Stimulated activated naive CD8-positive, alpha-beta T cell treated with anti-CD3 and anti-CD28 coated beads, Interleukin-15, amount 100 ng/mL, for 72 hours (primary cell): ENCODE measurements at regions not wholly inside any gene's neighbourhood (a gene's known extent, or its start where the extent isn't known, plus 50 kb on each side); places are given as distances from the start of the nearest gene placed in this dataset.

Experiments
- ATAC-seq: fragments of 150-1000 bp; cut with Tn5 transposase; 2 replicates; pipeline ENCODE4 v1.10.0; 2021; ENCODE audit warnings: mild to moderate bottlenecking, moderate library complexity
- DNase-seq, 2 donors: peaks; one replicate each; pipeline ENCODE4 v3.0.0; 2021 to 2022
- H3K27ac Mint-ChIP-seq, 2 donors: one replicate each; pipeline ENCODE4 v1.8.0; 2022; ENCODE audit warnings: mild to moderate bottlenecking in 2 of 2, mixed read lengths in 2 of 2, moderate library complexity in 2 of 2
- H3K27me3 Mint-ChIP-seq: one replicate; pipeline ENCODE4 v1.8.0; 2022; ENCODE audit warnings: mixed read lengths
- H3K4me1 Mint-ChIP-seq: one replicate; pipeline ENCODE4 v1.8.0; 2022; ENCODE audit warnings: mild to moderate bottlenecking, mixed read lengths
- H3K4me3 Mint-ChIP-seq, 2 donors: one replicate each; pipeline ENCODE4 v1.8.0; 2022; ENCODE audit warnings: mild to moderate bottlenecking in 2 of 2, mixed read lengths in 2 of 2, moderate library complexity in 1 of 2
- H3K9me3 Mint-ChIP-seq, 2 donors: one replicate each; pipeline ENCODE4 v1.8.0; 2022; ENCODE audit warnings: mixed read lengths in 2 of 2

DNA sequence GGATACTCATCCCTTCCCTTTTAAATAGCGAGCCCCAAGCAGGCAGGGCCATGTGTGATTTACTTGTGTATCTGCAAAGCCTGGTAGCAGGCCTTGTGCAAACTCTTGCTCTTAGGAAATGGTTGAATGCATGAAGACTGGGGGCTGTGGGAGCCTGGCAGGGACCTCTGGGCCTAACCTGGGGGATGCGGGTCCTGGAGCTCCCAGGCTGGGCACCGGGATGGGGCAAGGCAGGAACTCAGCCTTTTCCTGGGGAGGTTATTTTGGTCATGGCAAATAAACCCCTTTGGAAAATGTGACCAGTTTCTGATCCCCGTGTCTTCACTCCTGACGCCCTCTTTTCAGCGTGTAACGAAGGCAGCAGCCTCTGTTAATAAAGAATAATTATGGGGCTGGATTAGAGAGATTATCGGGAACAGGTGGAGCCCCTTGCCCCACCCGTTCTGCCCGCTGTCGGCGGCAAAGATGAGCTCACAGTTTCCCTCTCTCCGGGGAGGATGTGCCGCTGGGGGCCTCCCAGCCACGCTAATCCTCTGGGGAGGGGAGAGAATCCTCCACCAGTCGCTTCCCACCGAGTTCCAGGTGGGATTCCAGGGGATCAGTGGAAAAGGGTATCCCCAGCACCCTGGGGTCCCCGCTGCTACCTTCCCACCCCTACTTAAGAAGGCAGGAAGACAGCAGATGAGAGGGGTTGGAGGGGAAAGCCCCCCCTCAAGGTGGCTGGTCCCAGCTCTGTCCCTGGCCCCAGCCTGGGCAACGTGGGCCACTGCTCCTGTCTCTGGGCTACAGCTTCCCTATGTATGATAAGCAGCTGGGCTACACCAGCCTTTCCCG lies 69.7 kb upstream of the WNT4 start:
- no peak for DNase-seq
- ATAC-seq: no peak
- H3K9me3 Mint-ChIP-seq: no peaks in the 10 kb centered on the region
- no peak overlapping the region for H3K4me3 Mint-ChIP-seq
- no peaks in the 10 kb centered on the region for H3K4me1 Mint-ChIP-seq
- H3K27ac Mint-ChIP-seq: no peak overlapping the region
- peaks cover 70% of the 10 kb centered on the region for H3K27me3 Mint-ChIP-seq

DNA sequence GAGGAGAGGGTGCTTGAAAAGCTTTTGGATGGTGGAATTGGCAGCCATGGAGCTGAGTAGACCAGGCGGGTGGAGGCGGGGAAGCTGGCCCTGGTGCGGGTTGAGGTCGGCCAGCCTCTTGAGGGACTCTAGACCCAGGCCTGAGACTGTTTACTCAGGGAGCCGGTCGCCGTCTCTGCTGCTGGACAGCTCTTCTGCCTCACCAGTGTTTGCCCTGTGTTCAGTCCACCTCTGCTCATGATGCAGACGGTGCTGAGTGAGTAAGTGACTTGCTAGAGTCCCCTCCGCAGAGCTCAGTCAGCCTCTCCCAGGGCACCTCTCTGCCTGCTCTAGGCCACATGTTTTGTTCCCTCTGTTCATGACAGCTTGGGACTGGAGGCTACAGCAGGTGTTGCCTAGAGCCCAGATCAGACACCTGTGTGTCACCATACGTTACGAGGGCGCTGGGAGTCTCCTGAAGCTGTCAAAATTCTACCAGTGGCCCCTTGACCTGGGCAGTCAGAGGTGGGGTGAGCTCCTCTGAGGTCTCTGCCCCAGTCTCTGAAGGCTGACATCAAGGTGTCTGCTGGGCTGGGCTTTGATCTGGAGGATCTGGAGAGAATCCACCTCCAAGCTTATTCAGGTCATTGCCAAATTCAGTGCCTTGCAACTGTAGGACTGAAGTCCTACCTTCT lies 73.5 kb upstream of the WNT4 start:
- no peak for ATAC-seq
- H3K27me3 Mint-ChIP-seq: peaks cover 46% of the 10 kb centered on the region

DNA sequence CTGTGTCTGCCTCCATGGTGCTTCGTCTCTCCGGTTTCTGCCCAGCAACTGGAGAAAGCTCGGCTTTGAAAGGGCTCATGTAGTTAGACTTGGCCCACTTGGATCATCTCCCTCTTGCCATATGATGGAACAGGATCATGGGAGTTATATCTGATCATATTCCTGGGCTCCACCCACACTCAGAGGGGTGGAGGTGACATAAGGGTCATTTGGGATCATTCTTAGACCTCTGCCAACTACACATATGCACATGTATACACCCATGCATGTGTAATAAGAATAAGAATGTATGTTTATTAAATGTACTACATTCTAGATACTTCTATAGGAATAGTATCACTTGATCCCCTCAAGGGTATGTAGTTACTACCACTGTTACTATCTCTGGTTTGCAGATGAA lies 74.1 kb upstream of the WNT4 start:
- Mint-ChIP-seq H3K9me3 (no peaks in the 10 kb centered on the region), H3K4me3 (no peak overlapping the region), H3K4me1 (no peaks in the 10 kb centered on the region), H3K27ac (no peak overlapping the region), H3K27me3 (peaks cover 40% of the 10 kb centered on the region)
- no peak for ATAC-seq
- no peak for DNase-seq

More for the DNA sequence above, 73.5 kb upstream of the WNT4 start:
- no peaks in the 10 kb centered on the region for H3K9me3 Mint-ChIP-seq
- no peak overlapping the region for H3K27ac Mint-ChIP-seq
- H3K4me3 Mint-ChIP-seq: no peak overlapping the region
- no peaks in the 10 kb centered on the region for H3K4me1 Mint-ChIP-seq
- no peak for DNase-seq

DNA sequence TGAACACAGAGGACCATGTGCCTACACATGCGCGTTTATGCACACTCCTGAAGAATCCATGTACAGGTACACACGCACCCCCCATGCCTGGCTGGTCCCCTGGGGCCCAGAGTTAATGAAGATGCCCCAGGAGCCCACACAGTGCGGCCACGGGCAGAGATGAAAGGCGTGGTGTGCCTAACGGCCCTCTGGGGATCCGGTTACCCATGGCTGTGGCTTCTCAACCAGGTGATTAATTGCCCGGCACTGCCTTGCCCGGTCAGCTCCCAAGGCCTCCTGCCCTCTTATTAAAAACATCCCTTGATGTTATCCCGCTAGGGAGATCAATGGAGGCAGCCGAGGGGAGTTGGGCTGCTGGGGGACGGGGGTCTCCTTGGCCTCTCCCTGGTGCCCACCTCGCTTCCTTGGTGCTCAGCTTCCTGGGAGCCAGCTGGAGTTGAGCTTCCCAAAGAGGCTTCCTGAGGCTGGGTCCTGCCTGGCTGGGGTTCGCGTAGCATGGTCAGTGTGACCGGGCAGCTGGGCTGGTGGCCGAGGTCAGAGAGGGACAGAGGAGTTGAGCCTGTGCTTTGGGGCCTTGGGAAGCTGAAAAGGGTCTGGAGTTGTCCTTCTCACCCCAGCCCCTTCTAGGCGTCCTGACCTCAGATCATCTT lies 75.0 kb upstream of the WNT4 start:
- H3K4me1 Mint-ChIP-seq: no peaks in the 10 kb centered on the region
- no peak overlapping the region for H3K4me3 Mint-ChIP-seq
- no peak for ATAC-seq

DNA sequence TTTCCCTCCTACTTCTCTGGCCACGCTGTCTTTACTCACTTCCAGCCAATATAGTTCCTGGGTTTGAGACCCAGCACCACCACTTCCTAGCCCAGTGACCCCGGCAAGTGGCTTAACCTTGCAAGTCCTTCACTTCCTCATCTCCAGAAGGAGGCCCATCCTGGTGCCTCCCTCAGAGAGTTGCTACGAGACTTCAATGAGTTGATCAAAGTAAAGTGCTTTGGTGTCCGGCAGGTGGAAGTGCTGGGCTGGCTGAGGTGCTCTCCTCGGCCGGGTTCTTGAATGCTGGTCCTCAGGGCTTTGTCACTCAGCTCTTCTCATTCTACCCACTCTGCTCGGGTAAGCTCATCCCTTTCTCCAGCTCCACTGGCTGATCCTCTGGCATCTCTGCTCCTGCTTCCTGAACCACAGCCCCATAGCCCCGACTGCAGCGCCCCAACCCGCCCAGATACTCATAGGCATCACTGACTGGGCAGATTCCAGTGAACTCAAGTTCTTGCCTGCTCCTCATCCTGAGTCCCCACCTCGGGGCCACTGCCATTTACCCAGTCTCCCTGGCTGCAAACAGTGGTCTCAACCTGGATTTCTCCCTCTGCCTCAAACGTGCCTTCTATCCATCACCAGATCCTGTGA lies 75.8 kb upstream of the WNT4 start:
- Mint-ChIP-seq H3K27me3 (peaks cover 23% of the 10 kb centered on the region), H3K4me3 (no peak overlapping the region), H3K4me1 (no peaks in the 10 kb centered on the region), H3K9me3 (no peaks in the 10 kb centered on the region), H3K27ac (no peak overlapping the region)
- DNase-seq: no peak
- no peak for ATAC-seq

More for the DNA sequence above, 75.0 kb upstream of the WNT4 start:
- peaks cover 30% of the 10 kb centered on the region for H3K27me3 Mint-ChIP-seq
- no peak for DNase-seq
- no peaks in the 10 kb centered on the region for H3K9me3 Mint-ChIP-seq
- no peak overlapping the region for H3K27ac Mint-ChIP-seq

DNA sequence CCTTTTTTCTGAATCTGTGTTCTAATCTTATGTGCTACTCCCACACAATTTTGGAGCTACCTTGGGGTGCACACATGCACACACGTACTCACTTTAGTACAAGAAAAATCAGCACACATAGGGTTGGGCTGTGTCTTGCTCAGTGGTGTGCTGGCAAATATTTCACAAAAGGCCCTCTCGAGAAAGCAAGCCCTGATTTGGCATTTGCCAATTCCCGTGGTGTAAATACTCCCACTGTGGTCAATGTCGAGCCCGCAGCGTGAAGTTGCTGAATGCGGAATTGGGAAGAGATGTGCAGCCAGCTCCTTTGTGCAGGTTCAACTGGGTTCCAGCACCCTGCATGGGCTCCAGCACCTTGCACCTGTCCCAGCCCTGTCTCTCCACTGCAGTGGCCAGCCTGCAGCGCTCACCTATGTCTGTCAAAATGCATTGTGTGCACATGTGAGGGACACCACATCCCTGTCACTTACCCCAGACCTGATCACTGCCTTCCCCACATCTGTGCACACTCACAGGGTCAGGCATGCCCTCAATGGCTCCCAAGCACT lies 78.4 kb upstream of the WNT4 start:
- no peak overlapping the region for H3K4me3 Mint-ChIP-seq
- DNase-seq (no peak), ATAC-seq (no peak)
- no peaks in the 10 kb centered on the region for H3K4me1 Mint-ChIP-seq
- peaks cover 25% of the 10 kb centered on the region for H3K27me3 Mint-ChIP-seq
- no peaks in the 10 kb centered on the region for H3K9me3 Mint-ChIP-seq
- no peak overlapping the region for H3K27ac Mint-ChIP-seq

DNA sequence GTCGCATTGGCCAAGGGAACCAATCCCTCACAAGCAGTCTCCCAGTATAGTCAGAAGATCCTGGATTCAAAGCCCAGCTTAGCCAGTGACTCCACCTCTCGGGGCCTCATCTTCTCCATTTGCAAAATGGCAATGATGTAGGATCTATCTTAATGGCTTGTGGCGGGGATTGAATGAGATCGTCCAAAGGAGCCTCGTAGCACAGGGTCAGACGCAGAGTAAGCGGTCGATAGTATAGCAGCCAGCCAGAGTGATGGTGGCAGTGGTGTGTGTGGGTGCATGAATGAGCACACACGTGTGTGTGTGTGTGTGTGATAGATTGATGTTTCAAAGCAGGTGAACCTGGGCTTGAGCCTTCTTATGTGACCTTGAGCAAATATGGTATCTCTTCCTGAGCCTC lies 79.8 kb upstream of the WNT4 start:
- H3K27ac Mint-ChIP-seq: no peak overlapping the region
- no peak overlapping the region for H3K4me3 Mint-ChIP-seq
- H3K4me1 Mint-ChIP-seq: no peaks in the 10 kb centered on the region
- peaks cover 33% of the 10 kb centered on the region for H3K27me3 Mint-ChIP-seq
- no peaks in the 10 kb centered on the region for H3K9me3 Mint-ChIP-seq
- no peak for ATAC-seq
- no peak for DNase-seq

DNA sequence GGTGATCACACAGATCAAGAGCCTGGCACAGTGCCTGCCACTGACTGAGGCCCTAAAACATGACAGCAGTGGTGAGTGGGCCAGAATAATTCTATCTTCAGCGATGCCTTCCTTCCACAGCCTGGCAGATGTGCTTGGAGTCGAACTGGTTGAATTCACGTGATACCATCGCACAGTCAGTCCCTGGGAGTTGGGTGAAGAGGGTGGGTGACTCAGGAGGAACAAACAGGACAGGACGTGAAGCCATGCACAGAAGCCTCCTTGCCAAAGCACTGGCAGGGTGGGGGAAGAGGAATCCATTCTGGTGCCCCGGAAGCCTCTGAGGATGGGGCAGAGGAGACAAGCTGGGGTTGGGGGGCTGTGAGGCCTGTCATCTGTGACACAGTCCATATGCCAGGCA lies 80.3 kb upstream of the WNT4 start:
- Mint-ChIP-seq H3K27ac (no peak overlapping the region), H3K27me3 (peaks cover 33% of the 10 kb centered on the region), H3K4me1 (no peaks in the 10 kb centered on the region)

DNA sequence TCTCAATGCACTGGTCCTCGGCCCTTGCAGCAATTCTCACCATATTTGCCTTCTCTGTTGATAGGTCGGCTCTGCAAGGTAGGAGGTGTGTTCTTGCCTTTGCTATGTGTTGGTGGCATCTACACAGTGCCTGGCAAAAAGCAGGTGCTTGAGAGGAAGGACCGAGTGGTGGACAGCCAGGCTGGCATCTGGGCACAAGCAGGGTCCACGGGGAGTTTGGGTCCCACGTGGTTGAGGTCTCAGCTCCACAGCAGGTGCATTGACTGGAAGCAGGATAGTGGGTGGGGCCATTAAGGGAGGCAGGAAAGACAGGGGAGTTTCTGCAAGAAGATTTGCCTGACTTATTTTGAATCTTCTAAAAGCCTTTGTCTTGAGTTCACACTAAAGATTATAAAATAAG lies 81.2 kb upstream of the WNT4 start:
- Mint-ChIP-seq H3K27ac (no peak overlapping the region), H3K4me3 (no peak overlapping the region), H3K4me1 (no peaks in the 10 kb centered on the region), H3K27me3 (peaks cover 29% of the 10 kb centered on the region), H3K9me3 (no peaks in the 10 kb centered on the region)
- DNase-seq: no peak
- no peak for ATAC-seq

More for the DNA sequence above, 80.3 kb upstream of the WNT4 start:
- no peaks in the 10 kb centered on the region for H3K9me3 Mint-ChIP-seq
- no peak overlapping the region for H3K4me3 Mint-ChIP-seq
- no peak for ATAC-seq
- no peak for DNase-seq

DNA sequence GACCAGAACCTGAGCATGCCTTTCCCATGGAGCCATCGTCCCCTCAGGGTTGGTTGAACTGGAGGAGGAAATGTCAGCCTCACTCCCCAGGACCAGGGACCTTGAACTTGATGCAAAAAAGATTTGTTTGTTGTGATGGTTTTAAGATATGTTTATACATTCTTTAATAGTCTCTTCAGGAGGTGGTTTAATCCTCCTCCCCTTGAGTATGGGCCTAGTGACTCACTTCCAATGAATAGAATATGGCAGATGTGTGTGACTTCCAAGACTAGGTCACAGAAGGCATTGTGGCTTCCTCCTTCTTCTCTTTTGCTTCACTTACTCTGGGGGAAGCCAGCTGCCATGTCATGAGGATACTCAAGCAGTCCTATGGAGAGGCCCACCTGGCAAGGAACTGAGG lies 81.7 kb upstream of the WNT4 start:
- Mint-ChIP-seq H3K4me1 (no peaks in the 10 kb centered on the region), H3K27me3 (peaks cover 24% of the 10 kb centered on the region), H3K27ac (no peak overlapping the region), H3K4me3 (no peak overlapping the region), H3K9me3 (no peaks in the 10 kb centered on the region)
- ATAC-seq: no peak
- DNase-seq: no peak

DNA sequence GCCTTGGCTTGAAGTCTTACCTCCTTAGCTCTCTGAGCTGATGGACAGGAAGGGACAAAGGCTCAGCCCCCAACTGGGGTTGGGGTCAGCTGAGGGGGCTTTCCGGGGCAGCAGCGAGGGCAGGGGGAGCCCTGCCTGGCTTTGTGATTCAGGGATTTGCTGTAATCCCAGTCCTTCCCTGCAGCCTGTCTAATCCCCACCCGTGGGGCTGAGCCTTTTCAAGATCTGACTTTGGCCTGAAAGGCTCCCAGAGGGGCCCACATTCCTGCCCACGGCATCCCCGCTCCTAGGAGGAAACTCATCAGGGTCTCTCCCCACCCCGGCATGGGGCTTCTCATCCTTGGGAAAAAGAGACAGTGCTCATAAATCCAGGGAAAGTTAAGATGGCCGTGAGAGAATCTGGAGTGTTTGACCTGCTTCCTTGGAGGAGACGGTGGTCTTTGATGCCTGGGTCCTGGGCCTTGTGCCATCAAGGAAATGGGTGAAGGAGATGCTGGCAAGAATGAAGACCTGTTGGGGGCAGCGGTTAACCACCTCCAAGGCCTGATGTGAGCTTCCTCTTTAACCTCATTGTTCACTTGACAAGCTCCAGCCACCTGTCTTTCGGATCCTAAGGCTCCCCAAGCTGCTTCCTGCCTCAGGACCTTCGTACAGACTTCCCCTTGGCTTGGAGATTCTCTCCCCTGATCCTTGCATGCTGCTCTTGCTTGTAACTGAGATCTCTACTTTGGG lies 83.1 kb upstream of the WNT4 start:
- H3K4me3 Mint-ChIP-seq: no peak overlapping the region
- no peaks in the 10 kb centered on the region for H3K4me1 Mint-ChIP-seq
- H3K27me3 Mint-ChIP-seq: peaks cover 20% of the 10 kb centered on the region
- H3K27ac Mint-ChIP-seq: no peak overlapping the region
- no peak for ATAC-seq
- H3K9me3 Mint-ChIP-seq: no peaks in the 10 kb centered on the region
- DNase-seq: no peak

DNA sequence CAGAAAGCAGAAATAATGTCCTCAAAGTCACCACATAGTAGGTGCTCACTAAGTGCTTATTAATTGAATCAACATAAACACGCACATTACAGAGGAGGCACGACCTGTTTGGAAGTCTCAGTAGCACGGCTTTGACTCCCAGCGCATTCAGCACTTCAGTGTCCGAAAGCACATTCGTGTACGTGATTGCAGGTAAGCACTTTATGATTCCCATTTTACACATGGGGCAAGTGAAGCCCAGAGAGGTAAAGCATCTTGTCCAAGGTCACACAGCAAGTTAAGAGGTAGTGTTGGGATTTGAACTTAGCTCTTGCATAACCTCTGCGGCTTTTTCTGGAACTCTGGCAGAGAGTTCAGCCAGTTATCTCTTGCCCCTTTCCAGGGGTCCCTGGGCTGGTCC lies 85.2 kb upstream of the WNT4 start:
- DNase-seq: no peak
- no peak overlapping the region for H3K27ac Mint-ChIP-seq
- no peak overlapping the region for H3K4me3 Mint-ChIP-seq
- H3K4me1 Mint-ChIP-seq: no peaks in the 10 kb centered on the region
- peaks cover 30% of the 10 kb centered on the region for H3K27me3 Mint-ChIP-seq
- no peaks in the 10 kb centered on the region for H3K9me3 Mint-ChIP-seq
- no peak for ATAC-seq

DNA sequence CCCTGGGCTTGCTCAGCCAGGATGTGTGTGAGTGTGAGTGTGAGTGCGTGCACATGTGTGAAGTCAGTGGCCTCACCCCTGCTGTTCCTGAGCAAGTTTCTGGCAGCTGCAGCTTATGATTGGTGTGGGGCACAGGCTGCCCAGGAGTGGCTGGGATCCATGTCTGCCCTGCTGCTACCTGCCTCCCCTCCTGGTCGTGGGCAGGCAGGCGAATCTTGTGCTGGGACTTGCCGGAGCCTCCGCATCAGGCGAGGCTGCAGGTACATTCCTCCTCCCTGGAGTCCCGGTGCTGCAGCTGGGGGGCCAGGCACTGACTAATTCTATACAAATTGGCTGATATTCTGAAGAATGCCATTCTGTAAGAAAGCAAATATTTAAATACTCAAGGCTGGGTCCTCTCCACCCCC lies 85.6 kb upstream of the WNT4 start:
- ATAC-seq (no peak), DNase-seq (no peak)
- Mint-ChIP-seq H3K4me1 (no peaks in the 10 kb centered on the region), H3K4me3 (no peak overlapping the region), H3K27ac (no peak overlapping the region), H3K9me3 (no peaks in the 10 kb centered on the region), H3K27me3 (peaks cover 34% of the 10 kb centered on the region)

DNA sequence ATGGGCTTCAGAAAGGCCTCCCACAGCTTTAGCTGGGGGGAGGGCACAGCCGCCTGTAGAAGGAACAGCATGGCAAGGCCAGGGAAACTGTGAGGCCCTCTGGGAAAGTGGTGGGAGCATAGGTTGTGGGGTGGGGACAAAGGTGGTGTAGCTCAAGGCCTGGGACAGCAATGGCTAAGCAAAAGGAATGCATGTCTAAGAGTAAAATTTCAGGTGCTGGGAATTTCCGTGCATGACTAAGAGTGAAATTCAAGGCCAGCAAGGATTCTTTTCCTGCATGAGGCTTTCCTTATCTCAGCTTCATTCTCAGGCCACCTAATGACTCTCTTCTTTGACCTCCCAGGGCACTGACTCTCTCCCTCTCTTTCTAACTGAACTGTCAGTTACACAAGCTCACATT lies 86.5 kb upstream of the WNT4 start:
- Mint-ChIP-seq H3K9me3 (no peaks in the 10 kb centered on the region), H3K27me3 (peaks cover 42% of the 10 kb centered on the region), H3K27ac (no peak overlapping the region), H3K4me1 (no peaks in the 10 kb centered on the region), H3K4me3 (no peak overlapping the region)
- DNase-seq (no peak), ATAC-seq (no peak)

DNA sequence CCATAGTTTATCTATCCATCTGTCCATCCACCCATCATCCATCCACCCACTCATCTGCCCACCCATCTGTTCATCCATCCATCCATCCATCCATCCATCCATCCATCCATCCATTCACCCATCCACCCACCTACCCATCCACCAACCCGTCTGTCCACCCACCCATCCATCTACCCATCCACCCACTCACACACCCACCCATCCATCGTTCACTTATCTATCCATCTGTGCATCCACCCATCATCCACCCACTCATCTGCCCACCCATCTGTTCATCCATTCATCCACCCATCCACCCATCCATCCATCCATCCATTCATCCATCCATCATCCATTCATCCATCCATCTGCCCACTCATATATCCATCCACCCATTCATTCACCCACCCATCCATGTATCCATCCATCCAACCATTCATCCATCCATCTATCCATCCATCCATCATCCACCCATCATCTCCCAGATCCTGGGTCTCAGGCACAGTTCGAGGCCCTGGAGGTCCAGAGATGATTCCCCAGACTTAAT lies 88.2 kb upstream of the WNT4 start:
- peaks cover 41% of the 10 kb centered on the region for H3K27me3 Mint-ChIP-seq
- no peaks in the 10 kb centered on the region for H3K9me3 Mint-ChIP-seq
- no peak overlapping the region for H3K4me3 Mint-ChIP-seq
- no peak overlapping the region for H3K27ac Mint-ChIP-seq
- DNase-seq: no peak
- no peaks in the 10 kb centered on the region for H3K4me1 Mint-ChIP-seq
- ATAC-seq: no peak
